GM23338 (cell line): ENCODE measurements at regions not wholly inside any gene's neighbourhood (a gene's known extent, or its start where the extent isn't known, plus 50 kb on each side); places are given as distances from the start of the nearest gene placed in this dataset.

Experiments used
- ATAC-seq: fragments of 200-7000 bp; cut with Tn5 transposase; 3 replicates; pipeline ENCODE4 v1.9.1; 2020
- DNase-seq: peaks from one replicate; pipeline ENCODE4 v3.0.0-alpha.2; 2015; ENCODE audit warnings: low spot score
- H2AFZ ChIP-seq: fragments of 200-600 bp; sonication (generic); 2 replicates; pipeline ENCODE4 v1.8.0; 2016; ENCODE audit warnings: antibody characterized with exemption, mild to moderate bottlenecking, moderate library complexity
- H3F3A ChIP-seq: fragments of 200-600 bp; sonication (generic); replicated peaks from 2 replicates; pipeline ENCODE4 v1.8.0; 2017; ENCODE audit warnings: antibody characterized with exemption, mixed run types, low read depth
- H3K27ac ChIP-seq: fragments of 200-600 bp; sonication (generic); 2 replicates; pipeline ENCODE4 v1.6.1; 2016; ENCODE audit warnings: low read depth
- H3K27me3 ChIP-seq: fragments of 200-600 bp; sonication (generic); 2 replicates; pipeline ENCODE4 v1.8.0; 2016; ENCODE audit warnings: mild to moderate bottlenecking, mixed run types, moderate library complexity; ENCODE audit not compliant: insufficient read depth
- H3K36me3 ChIP-seq: fragments of 200-600 bp; sonication (generic); 2 replicates; pipeline ENCODE4 v1.8.0; 2016; ENCODE audit warnings: mild to moderate bottlenecking; ENCODE audit not compliant: insufficient read depth
- H3K4me1 ChIP-seq: fragments of 200-600 bp; sonication (generic); 2 replicates; pipeline ENCODE4 v1.8.0; 2016; ENCODE audit warnings: mild to moderate bottlenecking, moderate library complexity; ENCODE audit not compliant: insufficient read depth
- H3K4me2 ChIP-seq: fragments of 200-600 bp; sonication (generic); 2 replicates; pipeline ENCODE4 v1.7.1; 2017; ENCODE audit warnings: mixed run types
- H3K4me3 ChIP-seq: fragments of 200-600 bp; sonication (generic); 2 replicates; pipeline ENCODE4 v1.6.1; 2016; ENCODE audit warnings: mixed run types
- H3K79me2 ChIP-seq: fragments of 200-600 bp; sonication (generic); replicated peaks from 2 replicates; pipeline ENCODE4 v1.8.0; 2017; ENCODE audit warnings: mild to moderate bottlenecking; ENCODE audit not compliant: insufficient read depth
- H3K9me2 ChIP-seq: fragments of 200-600 bp; sonication (generic); 2 replicates; pipeline ENCODE4 v1.8.0; 2017; ENCODE audit not compliant: insufficient read depth
- H4K20me1 ChIP-seq: fragments of 200-600 bp; sonication (generic); replicated peaks from 2 replicates; pipeline ENCODE4 v1.8.0; 2017; ENCODE audit warnings: mild to moderate bottlenecking; ENCODE audit not compliant: insufficient read depth
- H3K27ac Mint-ChIP-seq: 2 replicates; pipeline ENCODE4 v1.8.0; 2020; ENCODE audit warnings: inconsistent platforms, mild to moderate bottlenecking, moderate library complexity, mixed read lengths
- H3K27me3 Mint-ChIP-seq: 3 replicates; pipeline ENCODE4 v1.8.0; 2022; ENCODE audit warnings: low read depth, mild to moderate bottlenecking, moderate library complexity, mixed read lengths, inconsistent platforms; ENCODE audit not compliant: insufficient read depth, poor library complexity
- H3K36me3 Mint-ChIP-seq: 3 replicates; pipeline ENCODE4 v1.8.0; 2021; ENCODE audit warnings: low read depth, mild to moderate bottlenecking, inconsistent platforms, moderate library complexity, mixed read lengths
- H3K4me1 Mint-ChIP-seq: 3 replicates; pipeline ENCODE4 v1.8.0; 2020; ENCODE audit warnings: mild to moderate bottlenecking, inconsistent platforms, mixed read lengths
- H3K4me3 Mint-ChIP-seq: 3 replicates; pipeline ENCODE4 v1.8.0; 2021; ENCODE audit warnings: moderate library complexity, mild to moderate bottlenecking, inconsistent platforms, mixed read lengths
- H3K9me3 Mint-ChIP-seq: 3 replicates; pipeline ENCODE4 v1.8.0; 2020; ENCODE audit warnings: moderate library complexity, mild to moderate bottlenecking, inconsistent platforms, mixed read lengths
- CREB1 ChIP-seq: fragments of 250-450 bp; sonication (Bioruptor Pico); IDR thresholded peaks from 2 replicates; pipeline ENCODE4 v1.5.0; 2020; ENCODE audit warnings: low read depth, mild to moderate bottlenecking, moderate library complexity
- ETS1 ChIP-seq: IDR thresholded peaks from 2 replicates; pipeline ENCODE4 v1.6.1; 2016; ENCODE audit warnings: antibody characterized with exemption
- EZH2 ChIP-seq: fragments of 200-600 bp; sonication (generic); IDR thresholded peaks from one replicate; pipeline ENCODE4 v1.8.0; 2017; ENCODE audit warnings: antibody characterized with exemption, mild to moderate bottlenecking, low read depth; ENCODE audit not compliant: unreplicated experiment
- EZH2phosphoT487 ChIP-seq: fragments of 200-600 bp; sonication (generic); IDR thresholded peaks from one replicate; pipeline ENCODE4 v1.8.1; 2018; ENCODE audit warnings: antibody characterized with exemption; ENCODE audit not compliant: unreplicated experiment
- JUNB ChIP-seq: IDR thresholded peaks from one replicate; pipeline ENCODE4 v1.6.1; 2016; ENCODE audit warnings: antibody characterized with exemption; ENCODE audit not compliant: unreplicated experiment
- NANOG ChIP-seq: IDR thresholded peaks from 2 replicates; pipeline ENCODE4 v1.6.1; 2016; ENCODE audit warnings: antibody characterized with exemption, borderline replicate concordance
- POLR2AphosphoS5 ChIP-seq: IDR thresholded peaks from 2 replicates; pipeline ENCODE4 v1.6.1; 2016; ENCODE audit warnings: antibody characterized with exemption, low read depth
- REST ChIP-seq: IDR thresholded peaks from one replicate; pipeline ENCODE4 v1.6.1; 2018; ENCODE audit warnings: antibody characterized with exemption; ENCODE audit not compliant: unreplicated experiment
- STAT1 ChIP-seq: IDR thresholded peaks from one replicate; pipeline ENCODE4 v1.6.1; 2016; ENCODE audit warnings: antibody characterized with exemption; ENCODE audit not compliant: unreplicated experiment
- ZNF331 ChIP-seq: fragments of 250-450 bp; sonication (Bioruptor Pico); IDR thresholded peaks from 2 replicates; pipeline ENCODE4 v1.5.0; 2020; ENCODE audit warnings: low read depth, mild to moderate bottlenecking, moderate library complexity
- ZNF462 ChIP-seq: fragments of 250-450 bp; sonication (Bioruptor Pico); IDR thresholded peaks from 2 replicates; pipeline ENCODE4 v1.5.0; 2020; ENCODE audit warnings: mild to moderate bottlenecking, moderate library complexity

- peaks cover 7% of the 10 kb centered on the region for H3K4me1 Mint-ChIP-seq
- H3K4me3 ChIP-seq = no peak overlapping the region
- no peak overlapping the region for H3K27ac Mint-ChIP-seq
- H3K9me2 ChIP-seq = no peaks in the 10 kb centered on the region
- H3K79me2 ChIP-seq = no peaks in the 10 kb centered on the region
- TF ChIP-seq JUNB (no peak), ZNF331 (CRISPR knock-in tag) (no peak), REST (no peak), EZH2 (no peak), POLR2AphosphoS5 (no peak), CREB1 (CRISPR knock-in tag) (no peak)
- H3K4me3 Mint-ChIP-seq = no peak overlapping the region
- H3K27me3 ChIP-seq = no peaks in the 10 kb centered on the region
- no peaks in the 10 kb centered on the region for H3K4me1 ChIP-seq
- H3K27me3 Mint-ChIP-seq = peaks cover 5% of the 10 kb centered on the region
- H2AFZ ChIP-seq = no peak overlapping the region
- H3F3A ChIP-seq = no peaks in the 10 kb centered on the region
- H3K9me3 Mint-ChIP-seq = no peaks in the 10 kb centered on the region
- no peak overlapping the region for H3K4me2 ChIP-seq
- H3K27ac ChIP-seq = no peak overlapping the region
- H4K20me1 ChIP-seq = no peaks in the 10 kb centered on the region
- H3K36me3 ChIP-seq = no peaks in the 10 kb centered on the region
- no peaks in the 10 kb centered on the region for H3K36me3 Mint-ChIP-seq
- DNase-seq = no peak
- ATAC-seq = no peak
Observed at GRCh38 chr20:50394569-50394968, 115.6 kb upstream of the PTPN1 start.

- H3K4me2 ChIP-seq = no peak overlapping the region
- no peak overlapping the region for H3K27ac ChIP-seq
- no peaks in the 10 kb centered on the region for H3K36me3 ChIP-seq
- H3K9me2 ChIP-seq = no peaks in the 10 kb centered on the region
- no peak for ATAC-seq
- no peaks in the 10 kb centered on the region for H3K9me3 Mint-ChIP-seq
- no peaks in the 10 kb centered on the region for H3K4me1 ChIP-seq
- H3K36me3 Mint-ChIP-seq = no peaks in the 10 kb centered on the region
- H4K20me1 ChIP-seq = no peaks in the 10 kb centered on the region
- no peaks in the 10 kb centered on the region for H3K79me2 ChIP-seq
- no peak overlapping the region for H3K4me3 ChIP-seq
- H3K27ac Mint-ChIP-seq = no peak overlapping the region
- H3K27me3 ChIP-seq = no peaks in the 10 kb centered on the region
- no peaks in the 10 kb centered on the region for H3F3A ChIP-seq
- DNase-seq = no peak
- no peak overlapping the region for H3K4me3 Mint-ChIP-seq
- peaks cover 6% of the 10 kb centered on the region for H3K27me3 Mint-ChIP-seq
- peaks cover 13% of the 10 kb centered on the region for H3K4me1 Mint-ChIP-seq
- H2AFZ ChIP-seq = no peak overlapping the region
- TF ChIP-seq ZNF462 (CRISPR knock-in tag) (no peak), STAT1 (no peak), ETS1 (no peak), ZNF331 (CRISPR knock-in tag) (no peak), EZH2phosphoT487 (no peak), POLR2AphosphoS5 (no peak), NANOG (no peak), CREB1 (CRISPR knock-in tag) (no peak)
Observed at GRCh38 chr20:50395251-50395729, 114.9 kb upstream of the PTPN1 start.
